Naive thymus-derived CD4-positive, alpha-beta T cell (primary cell): ENCODE measurements at regions not wholly inside any gene's neighbourhood (a gene's known extent, or its start where the extent isn't known, plus 50 kb on each side); places are given as distances from the start of the nearest gene placed in this dataset.

Experiments
- ATAC-seq: fragments of 150-1000 bp; cut with Tn5 transposase; 2 replicates; pipeline ENCODE4 v1.10.0; 2021; ENCODE audit warnings: mild to moderate bottlenecking, moderate library complexity
- CTCF ChIA-PET: fragments of 350-600 bp; sonication (Branson Sonifier 250); formaldehyde crosslinking; loops from one replicate; lab custom pipeline; 2021; ENCODE audit warnings: antibody characterized with exemption; lab: Charles Lee
- POLR2A ChIA-PET: fragments of 350-600 bp; sonication (Branson Sonifier 250); formaldehyde crosslinking; loops from one replicate; lab custom pipeline; 2021; ENCODE audit warnings: antibody characterized with exemption, inconsistent platforms; lab: Charles Lee
- DNase-seq, 9 donors: peaks; one replicate each; pipeline versions ENCODE4 v3.0.0 to v3.0.0-alpha.2; 2020 to 2022; ENCODE audit warnings: mixed read lengths in 1 of 9
- H3K27ac ChIP-seq: one replicate; pipeline ENCODE4 v1.7.0; 2013; ENCODE audit warnings: mild to moderate bottlenecking, low read depth, low read length, moderate library complexity
- H3K27me3 ChIP-seq, 2 donors: one replicate each; pipeline ENCODE4 v1.7.0; 2013; ENCODE audit warnings: low read length in 2 of 2, mild to moderate bottlenecking in 2 of 2, moderate library complexity in 2 of 2; ENCODE audit not compliant: control insufficient read depth in 2 of 2, insufficient read depth in 2 of 2
- H3K36me3 ChIP-seq, 3 experiments: 1 replicate in 2 of 3; 2 replicates in 1 of 3; pipeline ENCODE4 v1.7.0; 2013; ENCODE audit warnings: low read length in 3 of 3, mild to moderate bottlenecking in 3 of 3, moderate library complexity in 1 of 3; ENCODE audit not compliant: insufficient read depth in 3 of 3, control insufficient read depth in 2 of 3
- H3K4me1 ChIP-seq, 2 donors: one replicate each; pipeline ENCODE4 v1.7.0; 2013; ENCODE audit warnings: low read length in 2 of 2, mild to moderate bottlenecking in 2 of 2, moderate library complexity in 1 of 2; ENCODE audit not compliant: control insufficient read depth in 2 of 2, insufficient read depth in 2 of 2
- H3K4me3 ChIP-seq: 2 replicates; pipeline ENCODE4 v1.7.0; 2013; ENCODE audit warnings: mild to moderate bottlenecking, low read length
- H3K9me3 ChIP-seq, 3 experiments: 1 replicate in 2 of 3; 2 replicates in 1 of 3; pipeline ENCODE4 v1.7.0; 2013; ENCODE audit warnings: low read length in 3 of 3; ENCODE audit not compliant: control insufficient read depth in 2 of 3
- H3K27ac Mint-ChIP-seq, 9 donors: one replicate each; pipeline ENCODE4 v1.8.0; 2020 to 2022; ENCODE audit warnings: mixed read lengths in 9 of 9, mild to moderate bottlenecking in 8 of 9, moderate library complexity in 5 of 9, inconsistent platforms in 2 of 9
- H3K27me3 Mint-ChIP-seq, 5 donors: one replicate each; pipeline ENCODE4 v1.8.0; 2021 to 2022; ENCODE audit warnings: mixed read lengths in 5 of 5, mild to moderate bottlenecking in 1 of 5
- H3K36me3 Mint-ChIP-seq, 5 donors: one replicate each; pipeline ENCODE4 v1.8.0; 2020 to 2022; ENCODE audit warnings: mixed read lengths in 5 of 5, mild to moderate bottlenecking in 3 of 5, inconsistent platforms in 1 of 5
- H3K4me1 Mint-ChIP-seq, 7 donors: one replicate each; pipeline ENCODE4 v1.8.0; 2020 to 2022; ENCODE audit warnings: mixed read lengths in 7 of 7, mild to moderate bottlenecking in 3 of 7, inconsistent platforms in 1 of 7
- H3K4me3 Mint-ChIP-seq, 10 donors: one replicate each; pipeline ENCODE4 v1.8.0; 2020 to 2022; ENCODE audit warnings: mild to moderate bottlenecking in 10 of 10, mixed read lengths in 10 of 10, moderate library complexity in 6 of 10, inconsistent platforms in 2 of 10
- H3K9me3 Mint-ChIP-seq, 11 donors: one replicate each; pipeline ENCODE4 v1.8.0; 2020 to 2022; ENCODE audit warnings: mixed read lengths in 11 of 11, mild to moderate bottlenecking in 4 of 11, inconsistent platforms in 1 of 11, moderate library complexity in 1 of 11
- intact Hi-C, 2 donors: fragments of 100-400 bp; cut with micrococcal nuclease; formaldehyde crosslinking; loops; one replicate each; pipeline ENCODE4 v1.15.1; 2023

GRCh38 chr6:67629258-67629657, 1005.8 kb upstream of the ADGRB3 start:
- ChIA-PET CTCF (no interaction called here), POLR2A (no interaction called here)
- no peaks in the 10 kb centered on the region for H3K36me3 Mint-ChIP-seq
- Histone ChIP-seq H3K27ac (no peak overlapping the region), H3K4me3 (no peak overlapping the region), H3K9me3 (no peaks in the 10 kb centered on the region), H3K27me3 (no peaks in the 10 kb centered on the region), H3K36me3 (no peaks in the 10 kb centered on the region), H3K4me1 (no peaks in the 10 kb centered on the region)
- peaks cover 0 to 15% (median 3%) of the 10 kb centered on the region in 11 donors for H3K9me3 Mint-ChIP-seq
- ATAC-seq (no peak), DNase-seq (no peak)
- no peaks in the 10 kb centered on the region for H3K27me3 Mint-ChIP-seq
- no peak overlapping the region for H3K27ac Mint-ChIP-seq
- intact Hi-C loops = no loop called here
- H3K4me1 Mint-ChIP-seq = no peaks in the 10 kb centered on the region
- no peak overlapping the region for H3K4me3 Mint-ChIP-seq

- Histone ChIP-seq H3K27me3 (no peaks in the 10 kb centered on the region), H3K36me3 (no peaks in the 10 kb centered on the region), H3K4me1 (no peaks in the 10 kb centered on the region), H3K9me3 (no peaks in the 10 kb centered on the region), H3K4me3 (no peak overlapping the region), H3K27ac (no peak overlapping the region)
- no peak for DNase-seq
- no peaks in the 10 kb centered on the region for H3K27me3 Mint-ChIP-seq
- ChIA-PET POLR2A (no interaction called here), CTCF (no interaction called here)
- H3K4me3 Mint-ChIP-seq = no peak overlapping the region
- H3K27ac Mint-ChIP-seq = no peak overlapping the region
- no peaks in the 10 kb centered on the region for H3K4me1 Mint-ChIP-seq
- no peaks in the 10 kb centered on the region for H3K36me3 Mint-ChIP-seq
- H3K9me3 Mint-ChIP-seq = peaks cover 0 to 12% (median 4%) of the 10 kb centered on the region in 11 donors
- intact Hi-C loops = no loop called here
- ATAC-seq = no peak
Measured at GRCh38 chr6:67615796-67616195, 1019.3 kb upstream of the ADGRB3 start.

DNA sequence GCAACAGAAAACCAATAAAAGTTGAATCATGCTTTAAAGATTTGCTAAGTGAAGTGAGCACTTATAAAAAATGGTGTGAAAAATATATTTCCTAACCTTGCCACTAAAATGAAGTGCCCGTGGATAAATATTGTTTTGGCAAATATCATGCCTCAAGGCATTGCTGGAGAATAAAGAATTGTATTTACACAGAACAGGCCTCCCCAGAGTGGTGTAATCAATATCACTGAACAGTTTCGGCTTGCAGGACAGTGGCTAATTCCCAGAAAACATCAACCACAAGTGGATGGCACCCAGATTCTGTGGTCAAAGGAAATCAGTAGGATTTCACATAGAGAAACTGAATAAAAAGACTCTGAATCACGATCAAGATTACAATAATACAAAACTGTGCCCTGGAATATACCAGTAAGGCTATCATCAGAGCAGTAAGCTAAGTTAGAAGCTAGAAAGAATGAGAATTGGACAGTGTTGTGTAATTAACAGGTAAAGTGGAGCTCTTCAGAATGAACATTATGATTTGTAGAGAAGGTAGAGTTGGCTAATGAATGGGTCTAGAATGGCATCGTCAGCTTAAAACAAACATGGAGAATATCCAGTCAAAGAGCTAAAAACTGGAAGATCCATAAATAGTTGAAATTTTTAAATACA, 1026.9 kb upstream of the ADGRB3 start:
- intact Hi-C loops = no loop called here
- no peak overlapping the region for H3K27ac ChIP-seq
- Mint-ChIP-seq H3K4me3 (no peak overlapping the region), H3K4me1 (no peaks in the 10 kb centered on the region), H3K27ac (no peak overlapping the region), H3K36me3 (no peaks in the 10 kb centered on the region), H3K9me3 (peaks cover 0 to 12% (median 5%) of the 10 kb centered on the region in 11 donors), H3K27me3 (no peaks in the 10 kb centered on the region)
- POLR2A ChIA-PET = no interaction called here
- ATAC-seq (no peak), DNase-seq (no peak)
- H3K4me1 ChIP-seq = no peaks in the 10 kb centered on the region
- H3K36me3 ChIP-seq = no peaks in the 10 kb centered on the region
- no peaks in the 10 kb centered on the region for H3K27me3 ChIP-seq
- H3K4me3 ChIP-seq = no peak overlapping the region
- peaks cover 0 to 6% (median 0%) of the 10 kb centered on the region in 3 experiments for H3K9me3 ChIP-seq
- CTCF ChIA-PET = no interaction called here

DNA sequence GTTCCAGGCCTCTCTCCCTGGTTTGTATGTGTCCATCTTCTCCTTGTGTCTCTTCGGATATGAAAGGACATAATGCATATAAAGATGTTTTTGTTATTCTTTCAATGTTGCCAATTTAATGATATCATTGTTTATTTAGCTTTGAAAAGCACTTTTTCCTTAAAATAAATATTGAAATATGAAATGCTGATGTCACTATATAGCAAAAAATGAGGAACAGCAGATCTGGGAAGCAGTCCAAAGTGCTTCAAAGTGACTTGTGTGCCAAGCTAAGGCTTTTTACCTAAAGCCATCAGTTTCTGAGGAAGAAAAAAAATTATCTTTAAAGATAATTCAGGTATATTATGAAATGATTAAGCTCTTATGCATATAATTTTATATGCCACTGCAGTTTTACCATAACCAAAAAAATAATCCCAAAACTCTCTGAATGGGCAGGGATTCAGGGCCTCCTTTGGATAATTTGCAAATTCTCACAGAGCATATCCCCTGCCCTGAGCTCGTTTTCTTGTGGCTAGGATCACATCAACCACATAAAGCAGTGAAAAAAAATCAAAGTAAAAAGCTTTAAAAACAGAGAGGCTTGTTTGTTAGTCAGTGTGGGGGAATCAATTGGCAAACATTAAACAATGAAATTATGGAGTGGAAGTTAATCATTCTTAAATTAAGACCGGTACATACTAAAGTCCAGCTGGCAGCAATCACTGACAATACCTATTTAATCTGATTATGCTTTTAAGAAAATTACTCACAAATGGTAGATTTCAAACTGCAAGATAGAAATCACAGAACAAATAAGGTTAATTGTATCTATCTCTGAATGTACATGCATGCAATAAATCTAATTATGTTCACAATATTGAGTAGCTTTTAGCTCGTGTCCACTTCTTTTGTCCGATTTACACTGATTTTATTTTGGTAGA, 1027.9 kb upstream of the ADGRB3 start:
- POLR2A ChIA-PET = interaction anchor here (0.6 kb wide), 1 partner anchor 218 kb away, joined by 3 read pairs; no protein-coding TSS in a partner anchor

DNA sequence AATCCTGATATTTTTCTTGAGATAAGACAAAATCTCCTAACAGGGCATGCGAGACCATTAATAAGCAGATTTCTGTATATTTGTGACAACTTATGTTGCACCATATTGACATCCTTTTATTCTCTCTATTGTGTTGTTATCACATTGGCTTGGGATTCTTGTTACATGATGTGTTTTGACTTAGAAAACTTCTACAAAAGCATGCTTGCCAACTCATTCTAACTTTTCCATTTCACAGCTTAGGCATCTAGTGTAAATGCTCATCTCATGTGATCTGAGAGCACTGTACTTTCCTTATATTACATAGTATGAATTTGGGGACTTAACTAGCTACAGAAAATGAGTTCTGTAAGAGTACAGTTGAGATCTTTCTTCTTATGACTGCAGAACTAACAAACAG, 1040.7 kb upstream of the ADGRB3 start:
- H3K9me3 Mint-ChIP-seq = peaks cover 0 to 15% (median 2%) of the 10 kb centered on the region in 11 donors
- no peak for DNase-seq
- no peaks in the 10 kb centered on the region for H3K27me3 Mint-ChIP-seq
- ChIA-PET CTCF (no interaction called here), POLR2A (interaction anchor here (0.7 kb wide), 1 partner anchor 1957 kb away, joined by 3 read pairs; no protein-coding TSS in a partner anchor)
- no peaks in the 10 kb centered on the region for H3K4me1 Mint-ChIP-seq
- no peak overlapping the region for H3K4me3 ChIP-seq
- no peaks in the 10 kb centered on the region for H3K36me3 Mint-ChIP-seq
- H3K27ac Mint-ChIP-seq = no peak overlapping the region
- no peak overlapping the region for H3K27ac ChIP-seq
- ATAC-seq = no peak
- H3K4me3 Mint-ChIP-seq = no peak overlapping the region
- H3K27me3 ChIP-seq = no peaks in the 10 kb centered on the region
- no peaks in the 10 kb centered on the region for H3K9me3 ChIP-seq
- H3K4me1 ChIP-seq = no peaks in the 10 kb centered on the region
- intact Hi-C loops = no loop called here
- H3K36me3 ChIP-seq = no peaks in the 10 kb centered on the region

More for the DNA sequence above, 1027.9 kb upstream of the ADGRB3 start:
- no peak overlapping the region for H3K4me3 ChIP-seq
- H3K9me3 ChIP-seq = peaks cover 0 to 6% (median 0%) of the 10 kb centered on the region in 3 experiments
- Mint-ChIP-seq H3K4me1 (no peaks in the 10 kb centered on the region), H3K4me3 (no peak overlapping the region), H3K27me3 (no peaks in the 10 kb centered on the region), H3K27ac (no peak overlapping the region), H3K9me3 (peaks cover 0 to 12% (median 4%) of the 10 kb centered on the region in 11 donors), H3K36me3 (no peaks in the 10 kb centered on the region)
- ATAC-seq = no peak
- CTCF ChIA-PET = no interaction called here
- intact Hi-C loops = no loop called here
- no peak for DNase-seq
- H3K36me3 ChIP-seq = no peaks in the 10 kb centered on the region
- no peak overlapping the region for H3K27ac ChIP-seq
- H3K4me1 ChIP-seq = no peaks in the 10 kb centered on the region
- no peaks in the 10 kb centered on the region for H3K27me3 ChIP-seq

DNA sequence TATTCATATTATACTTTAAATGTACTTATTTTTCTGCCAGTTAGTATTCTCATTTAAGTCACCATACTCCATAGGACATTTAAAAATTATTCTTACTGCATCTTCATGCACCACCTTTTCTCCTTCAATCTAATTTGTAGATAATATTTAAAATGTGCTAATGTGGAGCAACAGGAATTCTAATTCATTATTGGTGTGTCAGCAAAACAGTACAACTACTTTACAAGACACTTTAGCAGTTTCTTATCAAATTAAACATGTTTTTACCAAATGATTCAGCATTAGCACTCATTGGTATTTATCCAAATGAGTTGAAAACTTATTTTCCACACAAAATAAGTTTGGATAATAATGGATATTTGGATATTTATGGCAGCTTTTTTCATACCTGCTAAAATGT, 1041.8 kb upstream of the ADGRB3 start:
- intact Hi-C loops = no loop called here
- Mint-ChIP-seq H3K4me1 (no peaks in the 10 kb centered on the region), H3K27ac (no peak overlapping the region), H3K36me3 (no peaks in the 10 kb centered on the region), H3K4me3 (no peak overlapping the region), H3K27me3 (no peaks in the 10 kb centered on the region), H3K9me3 (peaks cover 0 to 15% (median 2%) of the 10 kb centered on the region in 11 donors)
- no peak overlapping the region for H3K27ac ChIP-seq
- H3K9me3 ChIP-seq = no peaks in the 10 kb centered on the region
- DNase-seq = no peak
- no peaks in the 10 kb centered on the region for H3K4me1 ChIP-seq
- ChIA-PET CTCF (no interaction called here), POLR2A (no interaction called here)
- no peaks in the 10 kb centered on the region for H3K27me3 ChIP-seq
- no peak for ATAC-seq
- no peaks in the 10 kb centered on the region for H3K36me3 ChIP-seq
- H3K4me3 ChIP-seq = no peak overlapping the region
